K562 (cell line): ENCODE measurements at regions not wholly inside any gene's neighbourhood (a gene's known extent, or its start where the extent isn't known, plus 50 kb on each side); places are given as distances from the start of the nearest gene placed in this dataset.

ENCODE experiments used
- ATAC-seq: fragments of 200-7000 bp; cut with Tn5 transposase; 3 replicates; pipeline ENCODE4 v1.9.1; 2020; ENCODE audit warnings: moderate library complexity
- BruUV-seq: library from RNA; stranded (reverse); fragments of 400-500 nt; replicated peaks from 2 replicates; lab custom pipeline; 2021; lab: Mats Ljungman, UMichigan
- CTCF ChIA-PET: fragments of 300-600 bp; formaldehyde crosslinking; extraction: SDS; loops from one replicate; lab custom pipeline; 2021; ENCODE audit warnings: low intra/inter-chr PET ratio; lab: Yijun Ruan, JAX
- POLR2A ChIA-PET: fragments of 300-600, 350-650 bp; sonication (Branson Sonifier 250); formaldehyde crosslinking; extraction: SDS; loops from one replicate; lab custom pipeline; 2021; ENCODE audit warnings: antibody characterized with exemption, inconsistent platforms; lab: Yijun Ruan, JAX
- DNase-seq, 4 experiments: peaks; one replicate each; pipeline versions ENCODE4 v3.0.0 to v3.0.0-alpha.2; 2011 to 2018; ENCODE audit warnings: low spot score in 3 of 4, mixed read lengths in 3 of 4; ENCODE audit errors: extremely low read depth in 1 of 4
- FAIRE-seq: peaks from 2 replicates; lab custom pipeline; 2011; peaks lifted over from hg19 to GRCh38; lab: Jason Lieb, UNC
- H2AFZ ChIP-seq: 2 replicates; pipeline ENCODE4 v1.6.0; 2011; ENCODE audit warnings: low read depth, low read length, control low read depth, inconsistent platforms
- H3K27ac ChIP-seq: fragments of 200-600 bp; 3 replicates; pipeline ENCODE4 v1.8.0; 2011; ENCODE audit warnings: low read depth, mild to moderate bottlenecking, control low read depth, inconsistent platforms, low read length, moderate library complexity, mixed read lengths; ENCODE audit errors: extremely low read depth
- H3K27me3 ChIP-seq, 2 experiments: fragments of 300-600 bp in 1 of 2; 2 replicates in 1 of 2; 3 replicates in 1 of 2; pipeline versions ENCODE4 v1.6.0 to v1.8.0; 2011; ENCODE audit warnings: inconsistent platforms in 2 of 2, low read length in 2 of 2, mild to moderate bottlenecking in 1 of 2, mixed read lengths in 1 of 2, moderate library complexity in 1 of 2; ENCODE audit not compliant: control insufficient read depth in 2 of 2, insufficient read depth in 2 of 2
- H3K36me3 ChIP-seq: fragments of 300-600 bp; 3 replicates; pipeline ENCODE4 v1.8.0; 2011; ENCODE audit warnings: mild to moderate bottlenecking, low read length, inconsistent platforms; ENCODE audit not compliant: control insufficient read depth, insufficient read depth
- H3K4me1 ChIP-seq, 2 experiments: fragments of 200-600 bp in 1 of 2; replicated peaks in 1 of 2; 2 replicates in 1 of 2; 3 replicates in 1 of 2; pipeline versions ENCODE4 v1.5.1 to v1.8.0; 2011; ENCODE audit warnings: inconsistent platforms in 2 of 2, low read length in 2 of 2, mild to moderate bottlenecking in 1 of 2, mixed read lengths in 1 of 2, moderate library complexity in 1 of 2; ENCODE audit not compliant: control insufficient read depth in 2 of 2, insufficient read depth in 2 of 2
- H3K4me2 ChIP-seq: 2 replicates; pipeline ENCODE4 v1.6.1; 2011; ENCODE audit warnings: low read length, control low read depth, inconsistent platforms, mixed read lengths; ENCODE audit not compliant: insufficient read depth
- H3K4me3 ChIP-seq: fragments of 200-600 bp; sonication (generic), shearing (Covaris generic); 2 replicates; pipeline ENCODE4 v1.5.1; 2016; ENCODE audit warnings: control low read depth, inconsistent platforms
- H3K79me2 ChIP-seq: fragments of 200-600 bp; 3 replicates; pipeline ENCODE4 v1.8.0; 2011; ENCODE audit warnings: low read length, inconsistent platforms; ENCODE audit not compliant: control insufficient read depth, insufficient read depth
- H3K9ac ChIP-seq, 2 experiments: 2 replicates each; pipeline versions ENCODE4 v1.6.0 to v1.6.1; 2011; ENCODE audit warnings: low read depth in 2 of 2, low read length in 2 of 2, control low read depth in 1 of 2, inconsistent platforms in 1 of 2, mild to moderate bottlenecking in 1 of 2, mixed read lengths in 1 of 2; ENCODE audit not compliant: insufficient read depth in 1 of 2
- H3K9me1 ChIP-seq: one replicate; pipeline ENCODE4 v1.6.0; 2011; ENCODE audit warnings: inconsistent platforms, mild to moderate bottlenecking, low read length, moderate library complexity; ENCODE audit not compliant: control insufficient read depth, insufficient read depth
- H3K9me3 ChIP-seq: replicated peaks from 2 replicates; pipeline ENCODE4 v1.5.1; 2011; ENCODE audit warnings: low read depth, low read length, inconsistent platforms; ENCODE audit not compliant: control insufficient read depth, insufficient read depth
- H4K20me1 ChIP-seq: replicated peaks from 2 replicates; pipeline ENCODE4 v1.6.1; 2011; ENCODE audit warnings: low read length, inconsistent platforms, mixed read lengths; ENCODE audit not compliant: control insufficient read depth, insufficient read depth
- BRD9 ChIP-seq: fragments of 450-650 bp; IDR thresholded peaks from 2 replicates; pipeline ENCODE4 v1.6.1; 2018; ENCODE audit warnings: low read depth; ENCODE audit not compliant: partially characterized antibody
- KDM4B ChIP-seq, 2 experiments: fragments of 450-650 bp in 1 of 2; sonication (generic) in 1 of 2; IDR thresholded peaks; 2 replicates each; pipeline ENCODE4 v1.6.1; 2016 to 2017; ENCODE audit warnings: borderline replicate concordance in 2 of 2, antibody characterized with exemption in 1 of 2, low read depth in 1 of 2, mild to moderate bottlenecking in 1 of 2
- MTA3 ChIP-seq: fragments of 450-650 bp; formaldehyde crosslinking; IDR thresholded peaks from 2 replicates; pipeline ENCODE4 v1.6.1; 2017; ENCODE audit warnings: mild to moderate bottlenecking, borderline replicate concordance
- MXD1 ChIP-seq: fragments of 250-450 bp; sonication (Bioruptor Pico); IDR thresholded peaks from 2 replicates; pipeline ENCODE4 v1.8.0; 2021; ENCODE audit warnings: borderline replicate concordance, mild to moderate bottlenecking, moderate library complexity; ENCODE audit not compliant: poor library complexity, severe bottlenecking
- NR3C1 ChIP-seq: sonication (generic); formaldehyde crosslinking; IDR thresholded peaks from 2 replicates; pipeline ENCODE4 v1.8.1; 2022; ENCODE audit warnings: missing genetic modification reagents
- PHF8 ChIP-seq: fragments of 200-600 bp; sonication (generic); IDR thresholded peaks from 2 replicates; pipeline ENCODE4 v1.6.1; 2012; ENCODE audit warnings: mixed run types, mild to moderate bottlenecking, inconsistent platforms, low read length, moderate library complexity, borderline replicate concordance
- SFPQ ChIP-seq: fragments of 200-400 bp; formaldehyde crosslinking; IDR thresholded peaks from 2 replicates; pipeline ENCODE4 v1.6.1; 2017; ENCODE audit warnings: mild to moderate bottlenecking, low read depth, low read length, moderate library complexity
- ZNF436 ChIP-seq: fragments of 250-450, 450-650 bp; sonication (Bioruptor Pico); formaldehyde crosslinking; IDR thresholded peaks from 2 replicates; pipeline ENCODE4 v1.7.0; 2020; ENCODE audit warnings: mild to moderate bottlenecking
- ZNF780A ChIP-seq: fragments of 250-450 bp; sonication (Bioruptor Pico); IDR thresholded peaks from 2 replicates; pipeline ENCODE4 v1.5.0; 2021; ENCODE audit warnings: mild to moderate bottlenecking
- WGBS: fragments of 100-300 bp; shearing (Covaris generic); methylation state at CpG from one replicate; pipeline ENCODE4 v1.1.6; 2016; ENCODE audit warnings: low coverage, mixed read lengths; ENCODE audit not compliant: insufficient coverage; ENCODE audit errors: missing lambda C conversion rate; 5-methylcytosine and 5-hydroxymethylcytosine counted together
- in situ Hi-C: fragments of 300-500 bp; cut with MboI; formaldehyde crosslinking; loops from 4 replicates; pipeline ENCODE4 v1.15.0; 2018; ENCODE audit warnings: inconsistent platforms, mixed read lengths
- intact Hi-C: fragments of 100-400 bp; cut with micrococcal nuclease; formaldehyde crosslinking; loops from 2 replicates; pipeline ENCODE4 v1.14.2; 2022
- TF ChIP-seq, protein P1 (sequence below): fragments of 450-650 bp; formaldehyde crosslinking; IDR thresholded peaks from 2 replicates; pipeline ENCODE4 v1.4.0; 2022; ENCODE audit warnings: missing genetic modification characterization

GRCh38 chr14:30356438-30357202 is 202.3 kb upstream of the G2E3 start:
- Histone ChIP-seq H4K20me1 (no peaks in the 10 kb centered on the region), H3K27ac (no peak overlapping the region), H3K9ac (no peak overlapping the region), H3K27me3 (no peaks in the 10 kb centered on the region), H3K36me3 (no peaks in the 10 kb centered on the region), H3K9me1 (no peaks in the 10 kb centered on the region), H3K4me2 (no peak overlapping the region), H3K79me2 (no peaks in the 10 kb centered on the region), H3K4me1 (no peaks in the 10 kb centered on the region), H2AFZ (no peak overlapping the region), H3K4me3 (no peak overlapping the region), H3K9me3 (no peaks in the 10 kb centered on the region)
- FAIRE-seq (no peak), DNase-seq (no peak), ATAC-seq (no peak)
- in situ Hi-C loops (no loop called here), intact Hi-C loops (no loop called here)
- ChIA-PET POLR2A (no interaction called here), CTCF (no interaction called here)
- WGBS: 11% methylated on average over 7 of the region's 7 CpGs
- no TSS peak for BruUV-seq
- no peak for TF ChIP-seq NR3C1 (CRISPR knock-in tag)
- TF ChIP-seq, protein P1, sequence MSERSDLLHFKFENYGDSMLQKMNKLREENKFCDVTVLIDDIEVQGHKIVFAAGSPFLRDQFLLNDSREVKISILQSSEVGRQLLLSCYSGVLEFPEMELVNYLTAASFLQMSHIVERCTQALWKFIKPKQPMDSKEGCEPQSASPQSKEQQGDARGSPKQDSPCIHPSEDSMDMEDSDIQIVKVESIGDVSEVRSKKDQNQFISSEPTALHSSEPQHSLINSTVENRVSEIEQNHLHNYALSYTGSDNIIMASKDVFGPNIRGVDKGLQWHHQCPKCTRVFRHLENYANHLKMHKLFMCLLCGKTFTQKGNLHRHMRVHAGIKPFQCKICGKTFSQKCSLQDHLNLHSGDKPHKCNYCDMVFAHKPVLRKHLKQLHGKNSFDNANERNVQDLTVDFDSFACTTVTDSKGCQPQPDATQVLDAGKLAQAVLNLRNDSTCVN (CRISPR knock-in tag): no peak
- TF ChIP-seq PHF8: no peak
- TF ChIP-seq SFPQ: no peak
- no peak for TF ChIP-seq MXD1 (CRISPR knock-in tag)
- TF ChIP-seq KDM4B (IDR thresholded peaks at IDR 0.05; ENCODE audit: borderline replicate concordance in 2 of 2, low read depth in 1 of 2): no peak
- TF ChIP-seq BRD9: no peak
- no peak for TF ChIP-seq MTA3
- TF ChIP-seq ZNF780A (CRISPR knock-in tag): no peak
- TF ChIP-seq ZNF436 (CRISPR knock-in tag): no peak
- TF ChIP-seq, all 486 proteins: peak for 0
